CD4-positive, alpha-beta T cell treated with Interleukin-1 beta for 1 hour (primary cell): ENCODE measurements at regions not wholly inside any gene's neighbourhood (a gene's known extent, or its start where the extent isn't known, plus 50 kb on each side); places are given as distances from the start of the nearest gene placed in this dataset.
"Not testable (repeated sequence)": the region's sequence is repeated elsewhere in the genome, so short reads cannot be mapped to it uniquely, and the experiment has no call there.

Experiments
- DNase-seq, 2 donors: peaks; one replicate each; pipeline ENCODE4 v3.0.0-alpha.2; 2020 to 2022

DNA sequence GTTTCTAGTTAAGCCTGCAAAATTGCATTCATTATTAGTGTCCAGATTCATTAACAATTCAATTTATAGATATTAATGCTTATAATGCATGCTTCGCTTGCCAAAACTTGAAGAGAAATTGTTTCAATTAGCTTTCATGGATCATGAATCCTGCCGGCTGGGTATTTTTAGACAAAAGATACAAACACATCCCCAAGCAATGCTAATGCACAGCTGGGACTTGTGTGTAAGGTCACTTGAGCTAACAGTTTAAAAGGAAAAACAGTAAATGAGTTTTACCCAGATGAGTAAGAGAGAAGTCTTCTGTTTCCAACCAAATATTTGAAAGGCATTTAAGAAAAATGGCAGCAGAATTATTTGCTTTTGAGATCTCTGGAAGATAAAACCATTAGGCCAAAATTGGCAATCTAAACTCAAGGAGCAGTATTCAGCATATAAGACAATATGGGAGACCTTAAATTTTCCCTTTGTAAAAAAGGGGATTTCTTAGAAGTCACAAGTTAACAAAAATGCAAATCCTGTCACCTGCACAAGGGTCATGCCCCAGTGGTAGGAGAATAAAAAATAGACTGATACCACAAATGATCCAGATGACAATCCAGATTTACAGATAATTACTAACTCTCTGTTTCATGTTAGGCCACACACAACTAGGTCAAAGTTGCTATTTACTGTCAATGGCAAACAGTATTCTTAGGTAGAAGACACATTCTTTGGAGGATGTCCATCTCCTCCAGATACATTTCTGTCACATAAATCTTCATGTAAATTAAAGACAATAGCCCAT lies 418.4 kb upstream of the PMFBP1 start:
- no peak for DNase-seq

GRCh38 chr16:72588551-72588950 lies 416.6 kb upstream of the PMFBP1 start:
- DNase-seq = no peak

- not testable (repeated sequence) for DNase-seq
Observed at GRCh38 chr16:72578061-72578460, 406.1 kb upstream of the PMFBP1 start.

- DNase-seq = no peak
Observed at GRCh38 chr16:72576189-72576588, 404.2 kb upstream of the PMFBP1 start.

DNA sequence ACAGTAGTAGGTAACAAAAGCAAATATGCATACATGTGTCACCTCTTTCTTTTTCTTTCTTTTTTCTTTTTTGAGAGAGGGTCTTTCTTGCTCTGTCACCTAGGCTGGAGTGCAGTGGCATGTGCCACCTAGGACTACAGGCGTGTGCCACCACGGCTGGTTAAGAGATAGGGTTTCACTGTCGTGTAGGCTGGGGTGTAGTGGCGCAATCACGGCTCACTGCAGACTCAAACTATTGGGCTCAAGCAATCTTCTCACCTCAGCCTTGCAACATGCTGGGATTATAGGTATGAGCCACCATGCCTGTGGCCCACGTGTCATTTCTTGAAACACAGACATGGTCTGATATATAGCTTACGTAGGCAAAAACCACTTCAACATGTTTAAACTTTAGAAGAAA lies 397.7 kb upstream of the PMFBP1 start:
- no peak for DNase-seq

DNA sequence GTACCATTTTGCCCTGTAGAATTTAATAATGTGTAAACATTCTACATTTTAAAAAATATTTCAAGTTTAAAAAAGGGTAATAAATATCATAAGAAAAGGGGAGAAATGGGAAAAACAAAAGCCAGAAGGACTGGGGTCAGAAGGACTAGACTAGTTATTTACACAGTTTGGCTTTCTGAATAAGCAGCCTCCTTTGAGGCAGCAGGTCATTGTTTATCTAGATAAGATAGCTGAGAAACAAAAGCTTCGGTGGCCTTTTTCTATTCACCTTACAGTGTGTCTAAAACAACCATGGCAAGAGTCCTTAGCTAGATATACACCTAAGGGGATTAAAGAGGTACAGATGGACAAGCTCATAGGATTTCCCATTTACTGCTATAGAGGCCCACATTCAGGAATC lies 396.5 kb upstream of the PMFBP1 start:
- no peak for DNase-seq

DNA sequence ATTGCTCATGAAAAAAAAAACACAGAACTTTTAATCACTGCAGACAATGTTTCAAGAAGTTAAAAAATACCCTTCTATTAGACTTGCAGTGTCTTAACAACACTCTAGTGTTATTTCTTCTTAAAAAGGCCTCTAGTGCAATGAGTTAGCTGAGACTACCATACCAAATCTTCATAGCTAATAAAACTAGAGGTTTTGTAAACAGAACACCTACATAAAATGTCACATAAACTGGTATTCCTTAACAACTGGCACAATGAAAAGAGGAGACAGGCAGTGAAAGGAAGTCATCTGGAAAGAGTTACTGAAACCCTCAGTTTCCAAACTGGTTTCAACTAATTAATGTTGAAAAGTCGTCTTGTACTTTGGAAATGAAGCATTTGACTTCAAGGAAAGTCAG lies 394.2 kb upstream of the PMFBP1 start:
- DNase-seq = no peak

DNA sequence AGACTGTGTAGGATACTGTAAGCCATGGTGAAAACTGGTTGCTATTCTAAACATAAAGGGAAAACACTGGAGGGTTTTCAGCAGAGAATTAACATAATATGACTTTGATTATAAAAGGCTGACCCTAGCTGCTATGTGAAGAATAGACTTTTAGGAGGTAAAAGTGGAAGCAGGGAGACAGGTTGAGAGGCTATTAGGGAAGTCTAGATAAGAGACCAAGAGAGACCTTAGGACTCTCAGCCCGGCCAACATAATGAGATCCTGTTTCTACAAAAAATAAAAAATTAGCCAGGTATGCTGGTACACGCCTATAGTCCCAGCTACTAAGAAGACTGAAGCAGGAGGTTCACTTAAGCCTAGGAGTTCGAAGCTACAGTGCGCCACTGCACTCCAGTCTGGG lies 393.2 kb upstream of the PMFBP1 start:
- no peak for DNase-seq

GRCh38 chr16:72560617-72561016 lies 388.7 kb upstream of the PMFBP1 start:
- no peak for DNase-seq

DNA sequence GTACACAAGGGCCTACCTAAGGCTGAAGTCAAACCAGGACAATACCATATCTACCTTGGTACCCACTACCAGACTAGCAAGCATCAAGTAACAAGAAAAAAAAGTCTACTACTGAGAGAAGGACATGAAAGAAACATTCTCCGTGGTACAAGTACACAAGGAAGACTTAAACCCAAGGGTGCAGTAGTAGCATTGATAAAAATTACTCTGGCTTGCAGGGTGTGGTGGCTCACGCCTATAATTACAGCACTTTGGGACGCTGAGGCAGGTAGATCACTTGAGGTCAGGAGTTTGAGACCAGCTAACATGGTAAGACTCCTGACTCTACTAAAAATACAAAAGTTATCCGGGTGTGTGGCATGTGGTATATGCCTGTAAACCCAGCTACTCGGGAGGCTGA lies 386.5 kb upstream of the PMFBP1 start:
- DNase-seq = no peak

GRCh38 chr16:72554935-72555334 lies 383.0 kb upstream of the PMFBP1 start:
- no peak for DNase-seq

GRCh38 chr16:72552654-72553053 lies 380.7 kb upstream of the PMFBP1 start:
- no peak for DNase-seq

DNA sequence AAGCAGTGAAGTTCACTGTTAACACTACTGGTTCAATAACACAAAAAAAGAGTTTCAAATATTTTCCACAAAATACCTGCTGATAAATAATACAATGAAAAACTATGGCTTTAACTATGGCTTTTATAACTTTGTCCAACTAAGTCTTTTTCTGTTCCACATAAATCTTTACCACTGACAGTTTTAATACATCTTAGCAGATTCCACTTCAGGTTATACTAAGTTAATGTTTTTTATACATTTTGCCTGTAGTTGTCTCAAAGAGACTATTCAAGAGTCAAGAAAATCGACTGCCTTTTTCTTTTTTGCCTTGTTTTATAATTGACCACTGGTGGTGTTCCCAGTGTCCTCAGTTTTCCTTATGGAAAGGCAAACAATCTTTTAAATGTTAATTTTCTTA lies 379.7 kb upstream of the PMFBP1 start:
- DNase-seq = no peak

DNA sequence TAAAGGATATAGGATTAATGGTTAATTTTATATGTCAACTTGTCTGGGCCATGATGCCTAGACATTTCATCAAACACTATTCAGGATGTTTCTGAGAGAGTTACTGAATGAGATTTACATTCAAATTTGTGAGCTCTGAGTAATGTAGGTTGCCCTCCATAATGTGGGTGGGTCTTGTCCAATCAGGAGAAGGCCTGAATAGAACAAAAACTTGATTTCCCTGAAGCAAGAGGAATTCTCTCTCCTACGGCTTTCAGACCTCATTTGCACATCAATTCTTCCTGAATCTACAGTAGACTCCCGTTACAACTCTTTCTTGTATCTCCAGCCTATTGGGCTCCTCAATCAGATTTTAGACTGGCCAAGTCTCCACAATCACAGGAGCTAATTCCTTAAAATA lies 377.9 kb upstream of the PMFBP1 start:
- DNase-seq = no peak

- DNase-seq = no peak
Observed at GRCh38 chr16:72542102-72542501, 370.1 kb upstream of the PMFBP1 start.

- DNase-seq = no peak
Observed at GRCh38 chr16:72537664-72538063, 365.7 kb upstream of the PMFBP1 start.

- DNase-seq = no peak
Observed at GRCh38 chr16:72536723-72537435, 364.9 kb upstream of the PMFBP1 start.

DNA sequence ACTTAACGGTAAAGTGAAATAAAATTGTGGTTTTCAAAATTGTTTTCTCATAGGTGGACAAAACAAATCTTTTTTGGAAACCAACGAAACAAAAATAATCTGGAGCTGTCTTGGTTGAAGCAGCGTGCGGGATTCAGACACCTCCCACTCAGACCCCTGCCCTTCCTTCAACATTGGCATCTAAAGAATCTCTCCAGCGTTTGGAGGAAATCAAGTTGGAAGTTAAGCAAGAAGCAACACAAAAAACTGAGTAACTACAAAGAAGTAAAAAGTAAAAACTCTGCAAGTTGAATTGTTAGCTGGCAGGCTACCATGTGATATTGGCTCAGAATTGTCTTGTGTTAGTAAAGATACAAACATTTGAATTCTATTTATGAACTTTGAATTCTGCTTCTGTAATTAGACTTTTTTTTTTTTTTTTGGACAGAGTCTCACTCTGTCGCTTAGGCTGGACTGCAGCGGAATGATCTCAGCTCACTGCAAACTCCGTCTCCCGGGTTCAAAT lies 361.0 kb upstream of the PMFBP1 start:
- no peak for DNase-seq

DNA sequence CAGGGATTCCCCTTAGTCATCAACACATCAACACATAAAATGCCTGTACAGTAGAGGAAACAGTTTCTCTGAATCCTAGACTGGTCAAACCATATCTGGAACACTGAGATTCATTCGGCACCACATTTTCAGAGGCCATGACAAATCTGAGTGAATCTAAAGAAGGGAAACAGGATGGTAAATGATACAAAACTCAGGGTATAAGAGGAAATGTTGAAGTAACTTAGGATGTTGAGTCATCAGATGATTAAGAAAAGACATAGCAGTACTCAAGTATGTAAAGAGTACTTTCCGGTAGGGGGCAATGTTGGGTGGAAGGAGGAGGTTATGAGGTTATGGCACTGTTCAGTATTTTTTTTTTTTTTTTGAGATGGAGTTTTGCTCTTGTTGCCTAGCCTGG lies 358.5 kb upstream of the PMFBP1 start:
- no peak for DNase-seq

GRCh38 chr16:72523087-72523486 lies 351.1 kb upstream of the PMFBP1 start:
- no peak for DNase-seq

GRCh38 chr16:72517154-72517553 lies 345.2 kb upstream of the PMFBP1 start:
- no peak for DNase-seq

GRCh38 chr16:72511171-72511570 lies 339.2 kb upstream of the PMFBP1 start:
- no peak for DNase-seq

DNA sequence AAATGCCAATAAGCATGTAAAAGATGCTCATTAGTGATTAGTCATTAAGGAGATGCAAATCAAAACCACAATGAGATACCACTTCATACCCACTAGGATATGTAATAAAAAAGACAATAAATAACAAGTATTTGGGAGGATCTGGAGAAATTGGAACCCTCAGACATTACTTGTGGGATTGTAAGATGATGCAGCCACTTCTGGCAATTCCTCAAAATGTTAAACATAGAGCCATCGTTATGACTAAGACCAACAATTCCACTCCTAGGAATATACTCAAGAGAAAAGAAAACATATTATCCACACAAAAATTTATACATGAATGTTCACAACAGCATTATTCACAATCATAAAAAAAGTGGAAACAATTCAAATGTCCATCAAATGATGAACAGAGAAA lies 336.2 kb upstream of the PMFBP1 start:
- DNase-seq = no peak

DNA sequence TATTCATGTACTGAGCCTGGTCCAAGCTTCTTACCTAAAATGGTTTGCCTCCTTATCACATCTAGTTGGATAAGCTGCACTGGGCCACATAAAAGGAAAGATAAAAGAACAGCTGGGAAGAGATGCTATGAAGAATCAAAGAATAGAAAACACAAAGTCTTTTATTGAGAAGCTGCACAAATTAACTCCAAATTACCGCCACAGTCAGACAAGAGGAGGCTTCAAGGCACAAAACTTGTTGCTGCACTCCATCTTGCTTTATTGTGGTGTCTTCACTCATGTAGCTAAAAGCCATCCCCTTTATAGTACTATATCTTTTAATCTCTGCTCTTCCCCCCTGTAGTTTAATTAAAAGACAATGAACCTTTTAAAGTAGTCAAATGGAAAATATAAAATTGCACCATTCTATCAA lies 330.6 kb upstream of the PMFBP1 start:
- DNase-seq = no peak
